Keratinocyte (primary cell): ENCODE measurements at regions not wholly inside any gene's neighbourhood (a gene's known extent, or its start where the extent isn't known, plus 50 kb on each side); places are given as distances from the start of the nearest gene placed in this dataset.

Source experiments
- CTCF ChIP-seq, 3 experiments: IDR thresholded peaks in 1 of 3; conservative IDR thresholded peaks in 1 of 3; optimal IDR thresholded peaks in 1 of 3; 2 replicates in 2 of 3; 3 replicates in 1 of 3; pipeline versions ENCODE3 to v1.5.1; 2011; ENCODE audit warnings: low read length in 3 of 3, mild to moderate bottlenecking in 3 of 3, moderate library complexity in 2 of 3, control low read depth in 1 of 3, inconsistent platforms in 1 of 3; ENCODE audit not compliant: insufficient read depth in 2 of 3; ENCODE audit errors: extremely low read depth in 1 of 3
- EZH2 ChIP-seq: IDR thresholded peaks from one replicate; pipeline ENCODE4 v1.6.1; 2012; ENCODE audit warnings: inconsistent platforms, mild to moderate bottlenecking, low read length, moderate library complexity

GRCh38 chr6:85035766-85036165, 271.4 kb upstream of the TBX18 start:
- TF ChIP-seq EZH2 (no peak), CTCF (optimal IDR thresholded peaks at IDR 0.05 in 1 of 3, IDR thresholded peaks at IDR 0.05 in 1 of 3, conservative IDR thresholded peaks at IDR 0.05 in 1 of 3; ENCODE audit: extremely low read depth in 1 of 3, insufficient read depth in 2 of 3, low read length in 3 of 3) (no peak)
